HG02678 (cell line): ENCODE measurements at regions not wholly inside any gene's neighbourhood (a gene's known extent, or its start where the extent isn't known, plus 50 kb on each side); places are given as distances from the start of the nearest gene placed in this dataset.
"Not testable (repeated sequence)": the region's sequence is repeated elsewhere in the genome, so short reads cannot be mapped to it uniquely, and the experiment has no call there.

ENCODE experiments used
- ATAC-seq: cut with Tn5 transposase; IDR thresholded peaks from one replicate; pipeline ENCODE4 v1.9.1; 2021; ENCODE audit warnings: mild to moderate bottlenecking, moderate library complexity; ENCODE audit not compliant: unreplicated experiment

- no peak for ATAC-seq
Measured at GRCh38 chr3:8329598-8329997, 172.0 kb upstream of the LMCD1 start.

GRCh38 chr3:8336456-8336855 is 165.2 kb upstream of the LMCD1 start:
- ATAC-seq = no peak

GRCh38 chr3:8338424-8338823 is 163.2 kb upstream of the LMCD1 start:
- no peak for ATAC-seq

- ATAC-seq = no peak
Measured at GRCh38 chr3:8341821-8342247, 159.8 kb upstream of the LMCD1 start.

GRCh38 chr3:8343058-8343457 is 158.6 kb upstream of the LMCD1 start:
- ATAC-seq = no peak

- ATAC-seq = no peak
Measured at GRCh38 chr3:8345398-8345797, 156.2 kb upstream of the LMCD1 start.

GRCh38 chr3:8348076-8348475 is 153.5 kb upstream of the LMCD1 start:
- no peak for ATAC-seq

GRCh38 chr3:8352475-8352874 is 149.1 kb upstream of the LMCD1 start:
- no peak for ATAC-seq

- no peak for ATAC-seq
Measured at GRCh38 chr3:8353364-8353763, 148.3 kb upstream of the LMCD1 start.

- ATAC-seq = no peak
Measured at GRCh38 chr3:8355346-8355745, 146.3 kb upstream of the LMCD1 start.

- ATAC-seq = not testable (repeated sequence)
Measured at GRCh38 chr3:8356066-8356465, 145.6 kb upstream of the LMCD1 start.

GRCh38 chr3:8357859-8358258 is 143.8 kb upstream of the LMCD1 start:
- no peak for ATAC-seq

GRCh38 chr3:8359133-8359532 is 142.5 kb upstream of the LMCD1 start:
- no peak for ATAC-seq

- no peak for ATAC-seq
Measured at GRCh38 chr3:8363200-8363599, 138.4 kb upstream of the LMCD1 start.

- no peak for ATAC-seq
Measured at GRCh38 chr3:8365541-8365940, 136.1 kb upstream of the LMCD1 start.

GRCh38 chr3:8366219-8366810 is 135.3 kb upstream of the LMCD1 start:
- no peak for ATAC-seq

- ATAC-seq = no peak
Measured at GRCh38 chr3:8368598-8368997, 133.0 kb upstream of the LMCD1 start.

- no peak for ATAC-seq
Measured at GRCh38 chr3:8369638-8370037, 132.0 kb upstream of the LMCD1 start.

- no peak for ATAC-seq
Measured at GRCh38 chr3:8371085-8371551, 130.5 kb upstream of the LMCD1 start.

- no peak for ATAC-seq
Measured at GRCh38 chr3:8371960-8372463, 129.6 kb upstream of the LMCD1 start.

- no peak for ATAC-seq
Measured at GRCh38 chr3:8380904-8381704, 120.5 kb upstream of the LMCD1 start.
